ENCODE measurements at regions not wholly inside any gene's neighbourhood (a gene's known extent, or its start where the extent isn't known, plus 50 kb on each side); places are given as distances from the start of the nearest gene placed in this dataset.

DNA sequence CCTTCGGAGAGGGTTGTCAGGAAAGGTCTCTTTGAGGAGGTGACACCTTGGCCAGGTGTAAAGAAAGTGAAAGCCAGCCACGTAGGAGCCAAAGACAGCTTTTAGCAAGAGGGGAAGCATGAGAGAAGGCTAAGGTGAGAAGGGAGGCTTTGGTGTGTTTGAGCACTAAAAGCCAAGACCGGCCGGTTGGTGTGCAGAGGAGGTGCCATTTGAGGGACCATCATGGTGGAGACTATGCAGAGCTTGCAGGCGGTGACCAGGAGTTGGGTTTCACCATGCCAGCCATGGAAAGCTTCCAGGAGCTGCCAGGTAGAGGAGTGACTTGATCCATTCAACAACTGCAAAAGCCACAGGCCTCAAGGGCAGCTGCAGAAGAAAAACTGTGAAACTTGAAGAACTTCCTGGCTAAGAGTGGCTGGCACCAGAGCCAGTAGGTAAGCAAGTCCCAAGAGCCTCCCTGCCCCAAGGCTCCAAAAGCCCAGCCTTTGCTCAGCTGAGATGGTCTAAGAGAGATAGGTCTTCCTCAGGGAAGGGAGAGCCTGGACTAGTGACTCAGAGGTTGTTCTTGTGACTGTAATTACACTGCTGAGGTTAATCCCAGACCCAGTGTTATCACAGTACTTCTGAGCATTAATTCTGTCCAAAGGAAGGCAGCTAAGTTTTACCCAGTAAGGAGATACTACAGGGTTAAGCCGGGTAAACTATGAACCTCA lies 319.0 kb downstream of the BCL11A start:
- TF ChIP-seq CTCF (conservative IDR thresholded peaks at IDR 0.05; ENCODE audit: control insufficient read depth, insufficient read depth, low read depth, low read length), result no peak
- no peak overlapping the region for H3K4me3 ChIP-seq (ENCODE audit: control insufficient read depth, low read depth, low read length)
- DNase-seq (ENCODE audit: low read depth), result no peak

- DNase-seq (ENCODE audit: low read depth), result no peak
- H3K4me3 ChIP-seq (ENCODE audit: control insufficient read depth, low read depth, low read length), result no peak overlapping the region
- no peak for TF ChIP-seq CTCF (conservative IDR thresholded peaks at IDR 0.05; ENCODE audit: control insufficient read depth, insufficient read depth, low read depth, low read length)
Observed at GRCh38 chr2:60230596-60230995, 322.9 kb downstream of the BCL11A start.

DNA sequence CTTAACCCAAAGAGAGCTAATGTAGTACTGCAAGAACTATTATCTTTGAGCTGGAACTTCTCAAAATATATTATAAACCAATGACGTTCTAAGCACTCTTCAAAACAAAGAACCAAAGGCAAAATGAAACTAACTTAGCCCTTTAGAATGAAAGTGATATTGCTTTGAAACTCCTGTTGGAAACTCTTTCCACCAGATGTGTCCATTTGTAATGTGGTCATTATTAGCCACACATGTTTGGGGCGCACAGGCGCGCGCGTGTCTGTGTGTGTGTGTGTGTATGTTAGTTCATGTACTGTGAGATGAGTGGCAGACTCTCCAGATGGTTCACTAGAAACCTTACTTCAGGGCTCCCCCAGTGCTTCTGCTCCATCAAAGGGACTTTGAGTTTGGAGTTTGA lies 323.4 kb downstream of the BCL11A start:
- no peak for DNase-seq (ENCODE audit: low read depth)
- H3K4me3 ChIP-seq (ENCODE audit: control insufficient read depth, low read depth, low read length), result no peak overlapping the region
- no peak for TF ChIP-seq CTCF (conservative IDR thresholded peaks at IDR 0.05; ENCODE audit: control insufficient read depth, insufficient read depth, low read depth, low read length)

DNA sequence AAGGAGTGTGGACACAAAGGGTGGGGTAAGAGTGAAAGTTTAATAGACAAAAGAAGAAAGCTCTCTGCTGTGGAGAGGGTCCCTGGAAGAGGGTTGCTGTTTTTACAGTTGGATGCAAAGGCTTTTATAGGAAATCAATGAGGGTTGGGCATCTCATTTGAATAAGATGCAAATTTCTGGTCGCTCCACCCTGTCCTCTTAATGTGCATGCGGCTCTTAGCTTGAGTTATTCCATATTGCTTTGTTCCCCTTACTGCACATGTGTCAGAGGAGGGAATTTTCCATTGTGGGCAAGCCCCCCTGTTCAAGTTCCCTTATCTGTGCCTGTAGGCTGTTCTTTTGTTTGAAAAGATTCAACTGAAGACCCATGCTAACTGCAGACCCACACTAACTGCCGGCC lies 326.5 kb downstream of the BCL11A start:
- no peak overlapping the region for H3K4me3 ChIP-seq (ENCODE audit: control insufficient read depth, low read depth, low read length)
- TF ChIP-seq CTCF (conservative IDR thresholded peaks at IDR 0.05; ENCODE audit: control insufficient read depth, insufficient read depth, low read depth, low read length), result no peak
- no peak for DNase-seq (ENCODE audit: low read depth)

DNA sequence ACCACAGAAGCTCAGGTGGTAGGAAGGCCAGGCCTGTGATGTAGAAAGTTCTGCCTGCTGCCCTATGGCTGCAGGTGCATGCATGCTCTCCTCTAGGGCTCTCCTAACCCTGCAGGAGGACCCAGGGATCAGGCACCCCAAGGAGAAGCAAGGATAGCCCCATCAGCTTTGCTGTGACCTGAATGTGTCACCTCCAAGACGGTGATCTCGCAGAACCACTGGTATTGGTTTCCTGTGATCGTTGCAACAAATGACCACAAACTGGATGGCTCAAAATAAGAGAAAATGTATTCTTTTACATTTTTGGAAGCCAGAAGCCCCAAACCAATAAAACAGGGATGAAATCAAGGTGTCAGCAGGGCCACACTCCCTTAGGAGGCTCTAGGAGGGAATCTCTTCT lies 327.3 kb downstream of the BCL11A start:
- no peak overlapping the region for H3K4me3 ChIP-seq (ENCODE audit: control insufficient read depth, low read depth, low read length)
- no peak for DNase-seq (ENCODE audit: low read depth)
- no peak for TF ChIP-seq CTCF (conservative IDR thresholded peaks at IDR 0.05; ENCODE audit: control insufficient read depth, insufficient read depth, low read depth, low read length)

- DNase-seq (ENCODE audit: low read depth), result no peak
- no peak overlapping the region for H3K4me3 ChIP-seq (ENCODE audit: control insufficient read depth, low read depth, low read length)
- TF ChIP-seq CTCF (conservative IDR thresholded peaks at IDR 0.05; ENCODE audit: control insufficient read depth, insufficient read depth, low read depth, low read length), result no peak
Observed at GRCh38 chr2:60223859-60224258, 329.6 kb downstream of the BCL11A start.

GRCh38 chr2:60221098-60221497 lies 332.4 kb downstream of the BCL11A start:
- no peak for DNase-seq (ENCODE audit: low read depth)
- no peak for TF ChIP-seq CTCF (conservative IDR thresholded peaks at IDR 0.05; ENCODE audit: control insufficient read depth, insufficient read depth, low read depth, low read length)
- H3K4me3 ChIP-seq (ENCODE audit: control insufficient read depth, low read depth, low read length), result no peak overlapping the region
